ENCODE measurements at regions not wholly inside any gene's neighbourhood (a gene's known extent, or its start where the extent isn't known, plus 50 kb on each side); places are given as distances from the start of the nearest gene placed in this dataset.

GRCh38 chr17:74107107-74107506, 96.4 kb upstream of the RPL38 start:
- TF ChIP-seq CTCF (conservative IDR thresholded peaks at IDR 0.05; ENCODE audit: low read depth, low read length) (no peak), EZH2 (IDR thresholded peaks at IDR 0.05; ENCODE audit: low read length, unreplicated experiment) (no peak)

Data from PC-3 (cell line).